ENCODE measurements at regions not wholly inside any gene's neighbourhood (a gene's known extent, or its start where the extent isn't known, plus 50 kb on each side); places are given as distances from the start of the nearest gene placed in this dataset.

- TF ChIP-seq CTCF (IDR thresholded peaks at IDR 0.05) (no peak), POLR2AphosphoS5 (IDR thresholded peaks at IDR 0.05) (no peak), EP300 (IDR thresholded peaks at IDR 0.05) (no peak)
Measured at GRCh38 chr5:24280215-24280614, 364.6 kb downstream of the CDH10 start.

Data from gastroesophageal sphincter (tissue), 3 donors.